Liver (tissue), 8 donors: ENCODE measurements at regions not wholly inside any gene's neighbourhood (a gene's known extent, or its start where the extent isn't known, plus 50 kb on each side); places are given as distances from the start of the nearest gene placed in this dataset.
"Not testable (repeated sequence)": the region's sequence is repeated elsewhere in the genome, so short reads cannot be mapped to it uniquely, and the experiment has no call there.

Source experiments
- DNase-seq: peaks from one replicate; pipeline ENCODE4 v3.0.0-alpha.2; 2017; ENCODE audit warnings: low spot score
- H3K27ac ChIP-seq, 2 donors: one replicate each; pipeline ENCODE4 v1.7.0; 2013; ENCODE audit warnings: inconsistent platforms in 2 of 2, low read length in 2 of 2, control low read depth in 1 of 2, low read depth in 1 of 2, mild to moderate bottlenecking in 1 of 2
- H3K27me3 ChIP-seq, 4 donors: one replicate each; pipeline versions ENCODE4 v1.6.1 to v1.7.0; 2013; ENCODE audit warnings: low read length in 3 of 4, inconsistent platforms in 1 of 4, mild to moderate bottlenecking in 1 of 4, moderate library complexity in 1 of 4; ENCODE audit not compliant: control insufficient read depth in 4 of 4, insufficient read depth in 4 of 4
- H3K36me3 ChIP-seq, 4 donors: one replicate each; pipeline versions ENCODE4 v1.6.1 to v1.7.0; 2013; ENCODE audit warnings: low read length in 3 of 4, mild to moderate bottlenecking in 3 of 4, low read depth in 1 of 4, moderate library complexity in 1 of 4; ENCODE audit not compliant: control insufficient read depth in 4 of 4, insufficient read depth in 3 of 4
- H3K4me1 ChIP-seq, 4 donors: one replicate each; pipeline versions ENCODE4 v1.6.1 to v1.7.0; 2013; ENCODE audit warnings: low read length in 3 of 4, mild to moderate bottlenecking in 3 of 4, moderate library complexity in 1 of 4; ENCODE audit not compliant: control insufficient read depth in 4 of 4, insufficient read depth in 4 of 4
- H3K4me3 ChIP-seq, 3 donors: one replicate each; pipeline versions ENCODE4 v1.6.1 to v1.7.0; 2013; ENCODE audit warnings: low read length in 3 of 3, control low read depth in 1 of 3, low read depth in 1 of 3, mild to moderate bottlenecking in 1 of 3
- H3K9ac ChIP-seq, 2 donors: one replicate each; pipeline ENCODE4 v1.7.0; 2013; ENCODE audit warnings: low read length in 2 of 2, mild to moderate bottlenecking in 2 of 2, moderate library complexity in 2 of 2, control low read depth in 1 of 2, low read depth in 1 of 2
- H3K9me3 ChIP-seq, 4 donors: one replicate each; pipeline versions ENCODE4 v1.6.1 to v1.7.0; 2013; ENCODE audit warnings: low read length in 3 of 4; ENCODE audit not compliant: control insufficient read depth in 4 of 4
- CTCF ChIP-seq: fragments of 150-350 bp; IDR thresholded peaks from 2 replicates; pipeline ENCODE4 v1.5.1; 2017; ENCODE audit warnings: improper control_type of control experiment, low read depth, low read length; ENCODE audit not compliant: missing input control
- EGR1 ChIP-seq, 2 donors: IDR thresholded peaks; 2 replicates each; pipeline ENCODE4 v1.6.1; 2016 to 2018; ENCODE audit warnings: antibody characterized with exemption in 2 of 2, low read depth in 2 of 2
- FOXA1 ChIP-seq: IDR thresholded peaks from 2 replicates; pipeline ENCODE4 v1.6.1; 2016; ENCODE audit warnings: antibody characterized with exemption
- FOXA2 ChIP-seq: IDR thresholded peaks from 2 replicates; pipeline ENCODE4 v1.6.1; 2016; ENCODE audit warnings: antibody characterized with exemption
- GABPA ChIP-seq, 2 donors: IDR thresholded peaks in 1 of 2; conservative IDR thresholded peaks in 1 of 2; 2 replicates each; pipeline ENCODE4 v1.6.1; 2016; ENCODE audit warnings: antibody characterized with exemption in 2 of 2, mild to moderate bottlenecking in 1 of 2, moderate library complexity in 1 of 2
- HNF4A ChIP-seq, 2 donors: conservative IDR thresholded peaks; 2 replicates each; pipeline ENCODE4 v1.6.1; 2016; ENCODE audit warnings: antibody characterized with exemption in 2 of 2, mild to moderate bottlenecking in 2 of 2
- HNF4G ChIP-seq: IDR thresholded peaks from 2 replicates; pipeline ENCODE4 v1.6.1; 2016; ENCODE audit warnings: antibody characterized with exemption
- JUND ChIP-seq, 2 donors: IDR thresholded peaks; 2 replicates each; pipeline ENCODE4 v1.6.1; 2016; ENCODE audit warnings: antibody characterized with exemption in 2 of 2
- NR2F2 ChIP-seq: IDR thresholded peaks from 2 replicates; pipeline ENCODE4 v1.6.1; 2016; ENCODE audit warnings: antibody characterized with exemption
- RAD21 ChIP-seq, 2 donors: IDR thresholded peaks; 2 replicates each; pipeline ENCODE4 v1.6.1; 2016; ENCODE audit warnings: antibody characterized with exemption in 2 of 2, mild to moderate bottlenecking in 2 of 2
- REST ChIP-seq: IDR thresholded peaks from 2 replicates; pipeline ENCODE4 v1.6.1; 2016; ENCODE audit warnings: antibody characterized with exemption, mild to moderate bottlenecking
- RXRA ChIP-seq, 2 donors: IDR thresholded peaks; 2 replicates each; pipeline ENCODE4 v1.6.1; 2017 to 2018; ENCODE audit warnings: antibody characterized with exemption in 2 of 2, mild to moderate bottlenecking in 1 of 2
- SP1 ChIP-seq: IDR thresholded peaks from 2 replicates; pipeline ENCODE4 v1.6.1; 2018; ENCODE audit warnings: antibody characterized with exemption, mild to moderate bottlenecking
- TAF1 ChIP-seq: conservative IDR thresholded peaks from 2 replicates; pipeline ENCODE4 v1.6.1; 2016; ENCODE audit warnings: antibody characterized with exemption, mild to moderate bottlenecking
- YY1 ChIP-seq: IDR thresholded peaks from 2 replicates; pipeline ENCODE4 v1.6.1; 2016; ENCODE audit warnings: antibody characterized with exemption, mild to moderate bottlenecking
- ZBTB33 ChIP-seq: IDR thresholded peaks from 2 replicates; pipeline ENCODE4 v1.6.1; 2016; ENCODE audit warnings: antibody characterized with exemption
- WGBS: extraction: QIAGEN DNeasy Blood & Tissue Kit; methylation state at CpG from one replicate; pipeline ENCODE4 v1.1.7; 2013; 5-methylcytosine and 5-hydroxymethylcytosine counted together
- TF ChIP-seq, protein P1 (sequence below): IDR thresholded peaks from 2 replicates; pipeline ENCODE4 v1.6.1; 2016; ENCODE audit warnings: antibody characterized with exemption
- TF ChIP-seq, protein P2 (sequence below): IDR thresholded peaks from 2 replicates; pipeline ENCODE4 v1.6.1; 2016; ENCODE audit warnings: antibody characterized with exemption
- donor health status: healthy.
- donor health status: healthy.
- donor health status: healthy.
- donor health status: healthy.
- donor health status: healthy.

DNA sequence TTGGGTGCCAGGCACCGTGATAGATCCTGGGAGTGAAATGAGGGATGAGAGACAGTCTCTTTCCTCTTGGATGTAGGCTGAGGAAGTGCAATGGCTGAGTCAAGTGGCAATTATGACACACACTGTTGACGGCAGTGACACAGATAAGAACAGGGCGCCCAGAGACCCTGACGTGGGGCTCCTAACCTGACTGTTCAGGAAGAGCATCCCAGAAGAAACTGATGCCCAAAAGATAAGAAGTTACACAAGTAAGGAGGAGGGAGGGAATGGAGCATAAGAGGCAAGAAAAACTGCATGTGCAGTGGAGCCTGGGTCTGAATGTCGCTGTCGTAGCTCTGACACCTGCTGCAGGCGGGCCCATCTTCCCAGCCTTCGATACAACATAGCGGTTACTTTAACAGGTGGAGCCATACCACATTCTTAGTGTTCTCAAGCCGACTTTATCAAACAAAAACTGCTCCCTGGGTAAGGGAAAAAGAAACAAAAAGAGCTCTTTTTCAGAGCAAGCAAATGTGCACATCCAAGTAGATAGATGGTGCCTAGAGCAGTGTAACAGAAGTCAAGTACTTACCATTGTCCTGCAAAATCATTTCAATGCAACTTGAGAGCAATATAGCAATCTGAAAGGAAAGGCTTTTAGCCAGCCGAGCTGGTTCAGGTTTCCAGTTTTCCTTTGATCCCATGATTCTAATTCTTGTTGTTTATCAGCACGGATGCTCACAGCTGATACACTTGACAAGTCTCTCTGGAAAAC lies 463.9 kb upstream of the JARID2 start:
- H3K27ac ChIP-seq = no peak overlapping the region
- TF ChIP-seq GABPA (IDR thresholded peaks at IDR 0.05 in 1 of 2, conservative IDR thresholded peaks at IDR 0.05 in 1 of 2) (no peak), TAF1 (no peak), NR2F2 (no peak), JUND (IDR thresholded peaks at IDR 0.05) (no peak), HNF4A (conservative IDR thresholded peaks at IDR 0.05) (no peak), ZBTB33 (no peak), CTCF (no peak), EGR1 (IDR thresholded peaks at IDR 0.05; ENCODE audit: low read depth in 2 of 2) (no peak), RAD21 (IDR thresholded peaks at IDR 0.05) (no peak), YY1 (no peak), REST (no peak), SP1 (no peak), FOXA1 (no peak), RXRA (IDR thresholded peaks at IDR 0.05) (no peak), HNF4G (no peak), FOXA2 (no peak)
- TF ChIP-seq, protein P1, sequence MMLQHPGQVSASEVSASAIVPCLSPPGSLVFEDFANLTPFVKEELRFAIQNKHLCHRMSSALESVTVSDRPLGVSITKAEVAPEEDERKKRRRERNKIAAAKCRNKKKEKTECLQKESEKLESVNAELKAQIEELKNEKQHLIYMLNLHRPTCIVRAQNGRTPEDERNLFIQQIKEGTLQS = no peak
- TF ChIP-seq, protein P2, sequence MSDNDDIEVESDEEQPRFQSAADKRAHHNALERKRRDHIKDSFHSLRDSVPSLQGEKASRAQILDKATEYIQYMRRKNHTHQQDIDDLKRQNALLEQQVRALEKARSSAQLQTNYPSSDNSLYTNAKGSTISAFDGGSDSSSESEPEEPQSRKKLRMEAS = no peak
- WGBS = 87% methylated on average over 12 of the region's 12 CpGs

GRCh38 chr6:14782921-14783464 lies 462.9 kb upstream of the JARID2 start:
- H3K4me1 ChIP-seq, H3K4me3 ChIP-seq, H3K9ac ChIP-seq, H3K27ac ChIP-seq, H3K9me3 ChIP-seq, DNase-seq, H3K36me3 ChIP-seq, H3K27me3 ChIP-seq: not testable (repeated sequence)
- 97% methylated on average over 10 of the region's 10 CpGs for WGBS

More for the DNA sequence above, 463.9 kb upstream of the JARID2 start:
- DNase-seq = no peak
- no peaks in the 10 kb centered on the region for H3K4me1 ChIP-seq
- H3K9me3 ChIP-seq = no peaks in the 10 kb centered on the region
- H3K9ac ChIP-seq = no peak overlapping the region
- no peaks in the 10 kb centered on the region for H3K27me3 ChIP-seq
- H3K36me3 ChIP-seq = no peaks in the 10 kb centered on the region
- no peak overlapping the region for H3K4me3 ChIP-seq
